ENCODE measurements at regions not wholly inside any gene's neighbourhood (a gene's known extent, or its start where the extent isn't known, plus 50 kb on each side); places are given as distances from the start of the nearest gene placed in this dataset.

DNA sequence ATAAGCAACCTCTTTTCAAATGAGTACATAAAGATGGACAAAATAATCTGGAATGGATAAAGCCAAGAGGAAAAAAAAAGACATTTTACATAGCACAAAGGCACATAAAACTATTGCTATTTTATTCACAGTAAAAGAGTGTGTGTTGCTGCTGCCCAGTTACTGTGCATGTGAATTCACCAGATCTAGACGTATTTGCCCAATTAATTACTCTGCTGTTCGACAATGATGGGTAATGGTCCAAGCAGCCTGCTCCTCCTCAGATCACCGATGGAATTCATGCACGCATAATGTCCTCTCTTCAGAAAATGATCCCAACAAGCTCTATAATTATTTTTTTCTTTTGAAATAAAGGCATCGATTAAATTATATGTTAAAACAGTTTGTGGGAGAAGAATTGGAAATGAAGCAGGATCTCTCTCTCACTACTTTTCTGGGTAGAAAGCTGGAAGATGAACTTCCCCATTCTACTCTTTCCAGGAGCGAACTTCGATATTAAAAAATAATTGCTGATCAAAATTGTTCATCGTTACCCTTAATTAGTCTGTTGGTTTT lies 357.4 kb upstream of the CCNH start:
- no peak for TF ChIP-seq SIN3A (IDR thresholded peaks at IDR 0.05; ENCODE audit: borderline replicate concordance, insufficient read depth, low read length)
- TF ChIP-seq, protein P1, sequence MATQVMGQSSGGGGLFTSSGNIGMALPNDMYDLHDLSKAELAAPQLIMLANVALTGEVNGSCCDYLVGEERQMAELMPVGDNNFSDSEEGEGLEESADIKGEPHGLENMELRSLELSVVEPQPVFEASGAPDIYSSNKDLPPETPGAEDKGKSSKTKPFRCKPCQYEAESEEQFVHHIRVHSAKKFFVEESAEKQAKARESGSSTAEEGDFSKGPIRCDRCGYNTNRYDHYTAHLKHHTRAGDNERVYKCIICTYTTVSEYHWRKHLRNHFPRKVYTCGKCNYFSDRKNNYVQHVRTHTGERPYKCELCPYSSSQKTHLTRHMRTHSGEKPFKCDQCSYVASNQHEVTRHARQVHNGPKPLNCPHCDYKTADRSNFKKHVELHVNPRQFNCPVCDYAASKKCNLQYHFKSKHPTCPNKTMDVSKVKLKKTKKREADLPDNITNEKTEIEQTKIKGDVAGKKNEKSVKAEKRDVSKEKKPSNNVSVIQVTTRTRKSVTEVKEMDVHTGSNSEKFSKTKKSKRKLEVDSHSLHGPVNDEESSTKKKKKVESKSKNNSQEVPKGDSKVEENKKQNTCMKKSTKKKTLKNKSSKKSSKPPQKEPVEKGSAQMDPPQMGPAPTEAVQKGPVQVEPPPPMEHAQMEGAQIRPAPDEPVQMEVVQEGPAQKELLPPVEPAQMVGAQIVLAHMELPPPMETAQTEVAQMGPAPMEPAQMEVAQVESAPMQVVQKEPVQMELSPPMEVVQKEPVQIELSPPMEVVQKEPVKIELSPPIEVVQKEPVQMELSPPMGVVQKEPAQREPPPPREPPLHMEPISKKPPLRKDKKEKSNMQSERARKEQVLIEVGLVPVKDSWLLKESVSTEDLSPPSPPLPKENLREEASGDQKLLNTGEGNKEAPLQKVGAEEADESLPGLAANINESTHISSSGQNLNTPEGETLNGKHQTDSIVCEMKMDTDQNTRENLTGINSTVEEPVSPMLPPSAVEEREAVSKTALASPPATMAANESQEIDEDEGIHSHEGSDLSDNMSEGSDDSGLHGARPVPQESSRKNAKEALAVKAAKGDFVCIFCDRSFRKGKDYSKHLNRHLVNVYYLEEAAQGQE (IDR thresholded peaks at IDR 0.05; ENCODE audit: insufficient read depth in 1 of 2, low read depth in 2 of 2, low read length in 2 of 2): no peak
- TF ChIP-seq FOXP2 (optimal IDR thresholded peaks at IDR 0.05; ENCODE audit: borderline replicate concordance, extremely low read depth, extremely low read length, insufficient read depth): no peak
- no peak for TF ChIP-seq POLR2AphosphoS5 (IDR thresholded peaks at IDR 0.05; ENCODE audit: low read depth, low read length)
- TF ChIP-seq TAF1 (IDR thresholded peaks at IDR 0.05; ENCODE audit: borderline replicate concordance, insufficient read depth, low read length): no peak

DNA sequence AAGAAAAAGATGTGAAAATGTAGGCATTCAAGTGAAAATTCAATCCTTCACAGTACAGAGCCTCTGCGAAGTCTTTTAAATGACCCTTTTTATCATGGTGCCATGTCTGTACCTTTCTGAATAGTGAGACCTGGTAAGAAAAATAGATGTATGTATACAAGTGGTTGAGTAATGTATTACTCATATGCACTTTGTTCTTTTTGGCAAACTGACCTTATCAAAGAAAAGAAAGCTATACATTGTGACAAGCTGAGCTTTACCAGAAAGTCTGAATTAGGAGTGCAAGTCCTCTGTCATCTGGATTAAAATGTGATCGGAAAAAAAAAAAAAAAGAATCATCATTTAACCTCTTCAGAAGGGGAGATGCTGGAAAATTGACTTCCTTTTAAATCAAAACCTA lies 356.4 kb upstream of the CCNH start:
- TF ChIP-seq SIN3A (IDR thresholded peaks at IDR 0.05; ENCODE audit: borderline replicate concordance, insufficient read depth, low read length) (no peak), POLR2AphosphoS5 (IDR thresholded peaks at IDR 0.05; ENCODE audit: low read depth, low read length) (no peak)
- TF ChIP-seq, protein P1 (IDR thresholded peaks at IDR 0.05; ENCODE audit: insufficient read depth in 1 of 2, low read depth in 2 of 2, low read length in 2 of 2): no peak

DNA sequence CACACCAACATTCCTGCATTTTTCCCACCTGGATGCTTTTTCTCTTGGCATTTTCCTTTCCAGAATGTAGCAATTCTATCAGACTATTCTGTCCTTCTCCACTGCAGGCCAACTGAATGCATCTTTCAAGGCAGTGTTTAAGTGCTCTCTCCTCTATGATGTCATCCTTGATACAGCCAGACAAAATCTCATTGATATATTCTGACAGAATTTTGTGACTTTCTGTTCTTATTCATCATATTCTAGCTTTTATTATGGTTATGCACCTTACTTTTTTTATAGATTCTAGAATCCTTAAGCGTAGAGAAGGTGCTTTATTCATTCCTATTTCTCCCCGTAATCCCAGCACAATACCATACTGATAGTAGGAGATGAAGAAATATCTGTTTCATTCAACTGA lies 355.5 kb upstream of the CCNH start:
- TF ChIP-seq POLR2AphosphoS5 (IDR thresholded peaks at IDR 0.05; ENCODE audit: low read depth, low read length): no peak
- no peak for TF ChIP-seq SIN3A (IDR thresholded peaks at IDR 0.05; ENCODE audit: borderline replicate concordance, insufficient read depth, low read length)

DNA sequence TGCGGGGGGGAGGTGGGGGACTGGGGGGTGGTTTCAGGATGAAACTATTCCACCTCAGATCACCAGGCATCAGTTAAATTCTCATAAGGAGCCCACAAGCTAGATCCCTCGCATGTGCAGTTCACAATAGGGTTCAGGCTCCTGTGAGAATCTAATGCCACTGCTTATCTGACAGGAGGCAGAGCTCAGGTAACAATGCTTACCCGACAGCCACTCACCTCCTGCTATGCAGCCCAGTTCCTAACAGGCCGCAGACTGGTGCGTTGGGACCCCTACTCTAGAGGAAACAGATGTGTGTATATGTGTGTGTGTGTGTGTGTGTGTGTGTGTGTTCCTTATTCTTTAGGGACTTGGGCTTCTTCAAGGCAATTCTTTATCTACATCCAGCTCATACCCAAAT lies 352.3 kb upstream of the CCNH start:
- TF ChIP-seq FOXP2 (optimal IDR thresholded peaks at IDR 0.05; ENCODE audit: borderline replicate concordance, extremely low read depth, extremely low read length, insufficient read depth) (no peak), SIN3A (IDR thresholded peaks at IDR 0.05; ENCODE audit: borderline replicate concordance, insufficient read depth, low read length) (no peak), TAF1 (IDR thresholded peaks at IDR 0.05; ENCODE audit: borderline replicate concordance, insufficient read depth, low read length) (no peak), POLR2AphosphoS5 (IDR thresholded peaks at IDR 0.05; ENCODE audit: low read depth, low read length) (no peak)
- TF ChIP-seq, protein P1 (IDR thresholded peaks at IDR 0.05; ENCODE audit: insufficient read depth in 1 of 2, low read depth in 2 of 2, low read length in 2 of 2): no peak

DNA sequence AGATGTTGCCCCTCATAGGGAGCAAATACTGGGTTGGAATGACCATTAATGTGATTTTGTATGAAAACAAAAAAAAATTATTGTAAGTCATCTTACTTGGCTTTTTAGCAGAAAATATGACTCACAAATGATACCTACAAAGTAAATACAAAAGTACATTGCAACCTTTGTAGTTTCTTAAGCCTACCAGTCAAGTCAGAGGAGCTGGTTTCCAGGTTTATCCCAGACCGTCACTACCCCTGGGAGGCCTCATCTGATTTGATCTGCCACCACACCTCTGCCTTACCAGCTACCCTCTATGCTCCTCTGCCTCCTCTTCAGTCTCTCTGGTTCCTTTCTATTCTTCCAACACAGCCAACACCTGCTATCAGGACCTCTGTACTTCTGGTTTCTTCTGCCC lies 349.9 kb upstream of the CCNH start:
- TF ChIP-seq, protein P1 (IDR thresholded peaks at IDR 0.05; ENCODE audit: insufficient read depth in 1 of 2, low read depth in 2 of 2, low read length in 2 of 2): no peak
- TF ChIP-seq TAF1 (IDR thresholded peaks at IDR 0.05; ENCODE audit: borderline replicate concordance, insufficient read depth, low read length) (no peak), POLR2AphosphoS5 (IDR thresholded peaks at IDR 0.05; ENCODE audit: low read depth, low read length) (no peak), SIN3A (IDR thresholded peaks at IDR 0.05; ENCODE audit: borderline replicate concordance, insufficient read depth, low read length) (no peak), FOXP2 (optimal IDR thresholded peaks at IDR 0.05; ENCODE audit: borderline replicate concordance, extremely low read depth, extremely low read length, insufficient read depth) (no peak)
